ENCODE measurements at regions not wholly inside any gene's neighbourhood (a gene's known extent, or its start where the extent isn't known, plus 50 kb on each side); places are given as distances from the start of the nearest gene placed in this dataset.

GRCh38 chr4:10315638-10316037 lies 141.6 kb downstream of the ZNF518B start:
- no peak overlapping the region for H3K4me2 ChIP-seq (ENCODE audit: insufficient read depth, insufficient read length, low read length)
- no peak overlapping the region for H3K23ac ChIP-seq (ENCODE audit: insufficient read length, low read depth, low read length)
- no peak overlapping the region for H4K91ac ChIP-seq (ENCODE audit: insufficient read length, low read depth, low read length)
- no peaks in the 10 kb centered on the region for H3K4me1 ChIP-seq (ENCODE audit: insufficient read depth, low read length)
- no peak overlapping the region for H3K56ac ChIP-seq (ENCODE audit: insufficient read length, low read depth, low read length)
- no peak overlapping the region for H3K4ac ChIP-seq (ENCODE audit: low read depth, low read length)
- no peak overlapping the region for H2BK12ac ChIP-seq (ENCODE audit: insufficient read length, low read depth, low read length)
- H2BK5ac ChIP-seq (ENCODE audit: insufficient read length, low read length), result no peak overlapping the region
- Mint-ChIP-seq H3K36me3 (ENCODE audit: insufficient read depth in 1 of 3, low read depth in 3 of 3) (no peaks in the 10 kb centered on the region; a peak in 1 of 7 replicates), H3K4me1 (peaks cover 4 to 5% of the 10 kb centered on the region in 2 experiments; a peak in 2 of 4 replicates), H3K4me3 (no peak overlapping the region), H3K27me3 (ENCODE audit: low read depth) (peaks cover 5% of the 10 kb centered on the region), H3K27ac (no peak overlapping the region), H3K9me3 (no peaks in the 10 kb centered on the region)
- no peak overlapping the region for H3K9ac ChIP-seq (ENCODE audit: extremely low read depth, insufficient read length, low read length)
- H4K8ac ChIP-seq (replicated peaks; ENCODE audit: insufficient read length, low read depth, low read length), result no peak overlapping the region
- no peak for DNase-seq
- H3K18ac ChIP-seq (ENCODE audit: insufficient read length, low read depth, low read length), result no peak overlapping the region
- H2AK5ac ChIP-seq (ENCODE audit: insufficient read length, low read length), result no peak overlapping the region
- H3K79me2 ChIP-seq (ENCODE audit: insufficient read depth, low read length), result no peaks in the 10 kb centered on the region
- no peak overlapping the region for H3K14ac ChIP-seq (ENCODE audit: insufficient read depth, low read length)
- H3K23me2 ChIP-seq (ENCODE audit: insufficient read length, low read depth, low read length, poor library complexity, severe bottlenecking), result no peaks in the 10 kb centered on the region
- H3K27me3 ChIP-seq (ENCODE audit: insufficient read depth, low read length), result no peaks in the 10 kb centered on the region
- no peaks in the 10 kb centered on the region for H3K9me3 ChIP-seq (ENCODE audit: control insufficient read depth, low read depth, low read length)
- H2BK20ac ChIP-seq (ENCODE audit: low read depth, low read length, poor library complexity, severe bottlenecking), result no peak overlapping the region
- H3K27ac ChIP-seq (ENCODE audit: insufficient read length, low read depth, low read length), result no peak overlapping the region
- H4K5ac ChIP-seq (ENCODE audit: insufficient read length, low read depth, low read length), result no peak overlapping the region
- H3K79me1 ChIP-seq (ENCODE audit: insufficient read depth, low read depth, low read length, poor library complexity, severe bottlenecking), result no peaks in the 10 kb centered on the region
- no peak overlapping the region for H2AFZ ChIP-seq (ENCODE audit: low read length)
- TF ChIP-seq CTCF (conservative IDR thresholded peaks at IDR 0.05), result no peak
- H4K20me1 ChIP-seq (ENCODE audit: control insufficient read depth, insufficient read depth, insufficient read length), result no peaks in the 10 kb centered on the region
- WGBS (ENCODE audit: extremely low coverage, insufficient read length, low lambda C conversion rate), result no CpG with 5 or more reads among the region's 4 CpGs
- H2BK120ac ChIP-seq (ENCODE audit: low read depth, low read length, poor library complexity, severe bottlenecking), result no peak overlapping the region
- H3T11ph ChIP-seq (ENCODE audit: low read length), result no peak overlapping the region
- H2BK15ac ChIP-seq (ENCODE audit: low read depth, low read length), result no peak overlapping the region
